GM21515 (cell line): ENCODE measurements at regions not wholly inside any gene's neighbourhood (a gene's known extent, or its start where the extent isn't known, plus 50 kb on each side); places are given as distances from the start of the nearest gene placed in this dataset.

Experiments used
- ATAC-seq: cut with Tn5 transposase; IDR thresholded peaks from one replicate; pipeline ENCODE4 v1.9.1; 2021; ENCODE audit not compliant: unreplicated experiment

DNA sequence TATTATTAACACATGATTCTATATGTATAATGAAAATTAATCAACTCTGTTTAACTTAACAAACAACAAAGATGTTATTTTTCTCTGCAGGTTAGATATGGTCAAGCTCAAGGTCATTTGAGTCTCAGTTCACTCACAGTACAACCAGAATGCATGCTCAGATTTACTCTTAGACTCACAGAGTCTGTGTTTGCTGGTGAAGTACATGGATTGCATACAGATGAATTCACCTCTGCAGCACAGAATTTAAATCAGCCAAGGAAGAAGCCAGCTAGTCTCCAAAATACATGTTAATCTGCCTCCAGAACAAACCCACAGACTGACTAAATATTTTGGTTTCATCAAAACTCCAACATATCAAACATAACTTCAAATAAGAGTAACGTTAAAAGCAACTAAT lies 424.5 kb downstream of the RAD51AP2 start:
- no peak for ATAC-seq

DNA sequence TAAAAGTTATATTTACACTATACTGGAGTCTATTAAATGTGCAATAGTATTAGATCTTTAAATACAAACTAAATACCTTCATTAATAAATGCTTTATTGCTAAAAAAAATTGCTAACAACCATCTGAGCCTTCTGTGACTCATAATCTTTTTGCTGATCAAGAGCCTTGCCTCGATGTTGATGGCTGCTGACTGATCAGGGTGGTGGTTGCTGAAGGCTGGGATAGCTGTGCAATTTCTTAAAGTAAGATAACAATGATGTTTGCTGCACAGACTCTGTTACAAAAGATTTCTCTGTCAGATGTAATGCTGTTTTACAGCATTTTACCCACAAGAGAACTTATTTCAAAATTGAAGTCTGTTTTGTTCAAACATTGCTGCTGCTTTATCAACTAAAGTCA lies 421.4 kb upstream of the CYRIA start:
- ATAC-seq, result no peak

DNA sequence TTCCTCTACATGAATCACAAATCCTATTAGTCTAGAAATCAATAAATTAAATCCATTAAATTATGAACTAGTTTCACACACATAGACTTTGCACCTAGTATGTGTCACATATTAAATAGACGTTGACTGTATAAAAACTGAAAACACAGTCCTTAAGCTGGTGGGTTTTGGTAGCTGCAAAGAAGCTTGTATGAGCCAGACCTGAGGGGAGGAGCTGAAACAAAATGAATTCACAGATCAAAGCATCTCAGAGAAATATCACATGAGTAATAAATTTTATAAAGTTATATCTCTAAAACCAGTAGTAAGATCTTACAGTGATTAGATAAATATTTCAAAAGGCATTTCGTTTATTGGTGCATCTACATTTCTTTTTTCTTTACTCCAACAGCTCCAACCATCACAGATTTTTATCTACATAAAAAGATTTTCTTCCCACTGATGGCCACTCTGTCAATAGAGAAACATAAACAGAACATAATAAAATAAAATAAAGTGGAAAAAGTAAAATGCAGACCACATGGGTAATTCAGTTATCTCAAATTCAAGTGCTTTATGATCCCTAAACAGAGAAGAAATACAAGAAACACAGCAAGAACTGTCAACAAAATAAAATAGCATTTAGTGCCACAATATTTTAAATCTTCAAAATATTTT lies 420.0 kb upstream of the CYRIA start:
- no peak for ATAC-seq

DNA sequence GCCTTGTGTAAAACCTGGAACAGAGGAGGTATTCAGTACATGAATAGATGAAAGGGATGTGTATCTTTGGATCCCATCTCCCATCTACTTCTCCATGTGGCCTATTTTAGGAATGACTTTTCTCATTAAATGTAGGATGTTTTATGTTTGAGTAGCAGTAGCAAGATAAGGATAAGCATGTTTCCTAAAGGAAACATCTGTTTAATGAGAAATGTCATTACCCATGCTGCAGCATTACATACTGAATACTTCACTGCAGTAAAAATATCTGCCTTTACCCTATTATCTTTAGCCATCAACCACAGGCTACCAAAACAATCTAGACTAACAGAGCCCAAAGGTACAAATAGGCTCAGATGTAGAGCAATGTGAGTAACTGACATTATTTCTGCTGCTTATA lies 419.2 kb upstream of the CYRIA start:
- no peak for ATAC-seq

DNA sequence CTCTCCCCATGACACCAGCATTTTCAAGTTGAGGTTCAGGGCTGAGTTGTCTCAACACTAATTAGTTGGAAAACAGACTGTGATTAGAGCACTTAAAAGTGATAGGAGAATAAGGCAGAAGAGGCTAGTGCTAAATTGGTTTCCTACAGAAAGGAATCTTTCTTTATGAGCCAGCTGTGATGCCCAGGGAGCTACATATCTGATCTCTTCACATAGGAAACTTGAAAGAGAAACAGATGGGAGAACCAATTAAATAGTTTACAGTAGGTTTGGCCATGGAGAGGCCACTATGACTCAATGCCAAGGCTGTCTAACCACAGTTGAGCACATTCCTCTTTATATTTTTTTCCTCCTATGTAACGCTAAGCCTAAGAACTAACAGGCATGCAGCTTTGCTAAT lies 418.3 kb upstream of the CYRIA start:
- no peak for ATAC-seq

DNA sequence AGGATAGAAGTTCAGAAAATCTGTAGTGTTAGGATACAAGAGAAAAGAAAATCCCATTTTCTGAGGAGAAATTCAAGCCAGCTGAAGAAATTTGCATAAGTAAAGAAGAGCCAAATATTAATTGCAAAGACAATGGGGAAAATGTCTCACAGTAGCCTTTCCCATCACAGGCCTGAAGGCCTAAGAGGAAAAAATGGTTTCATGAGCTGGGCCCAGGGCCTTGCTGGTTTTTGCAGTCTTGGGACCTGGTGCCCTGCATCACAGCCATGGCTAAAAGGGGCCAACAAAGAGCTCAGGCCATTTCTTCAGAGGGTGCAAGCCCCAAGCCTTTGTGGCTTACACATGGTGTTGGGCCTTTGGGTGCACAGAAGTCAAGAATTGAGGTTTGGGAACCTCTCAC lies 413.6 kb upstream of the CYRIA start:
- no peak for ATAC-seq

DNA sequence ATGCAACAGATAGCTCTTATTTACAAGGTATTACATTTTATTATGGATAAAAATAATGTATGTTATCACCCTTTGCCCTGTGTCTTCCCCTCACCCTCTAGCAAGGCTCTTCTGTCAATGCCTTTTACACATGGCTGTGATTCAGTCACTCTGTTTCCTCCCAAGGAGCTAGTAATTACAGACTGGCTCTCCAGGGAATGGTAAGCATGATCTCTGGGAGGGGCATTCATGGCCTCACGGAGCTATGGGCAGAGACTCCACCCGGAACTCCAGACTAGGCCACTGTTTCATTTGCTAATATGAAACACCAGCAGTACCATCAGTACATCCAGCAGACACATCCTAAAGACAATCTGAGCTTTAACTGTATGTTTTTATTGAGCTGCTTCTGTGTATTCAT lies 410.9 kb upstream of the CYRIA start:
- ATAC-seq, result no peak

DNA sequence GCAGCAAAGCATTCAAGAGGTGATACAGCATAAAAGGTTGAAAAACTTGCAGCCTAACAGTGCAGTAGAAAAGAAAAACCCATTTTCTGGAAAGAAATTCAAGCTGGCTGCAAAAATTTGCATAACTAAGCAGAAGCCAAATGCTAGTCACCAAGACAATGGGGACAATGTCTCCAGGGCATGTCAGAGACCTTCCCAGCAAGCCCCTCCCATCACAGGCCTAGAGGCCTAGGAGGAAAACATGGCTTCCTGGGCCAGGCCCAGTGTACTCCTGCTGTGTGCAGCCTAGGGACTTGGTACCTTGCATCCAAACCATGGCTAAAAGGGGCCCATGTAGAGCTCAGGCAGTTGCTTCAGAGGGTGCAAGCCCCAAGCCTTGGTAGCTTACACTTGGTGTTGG lies 405.1 kb upstream of the CYRIA start:
- ATAC-seq, result no peak

DNA sequence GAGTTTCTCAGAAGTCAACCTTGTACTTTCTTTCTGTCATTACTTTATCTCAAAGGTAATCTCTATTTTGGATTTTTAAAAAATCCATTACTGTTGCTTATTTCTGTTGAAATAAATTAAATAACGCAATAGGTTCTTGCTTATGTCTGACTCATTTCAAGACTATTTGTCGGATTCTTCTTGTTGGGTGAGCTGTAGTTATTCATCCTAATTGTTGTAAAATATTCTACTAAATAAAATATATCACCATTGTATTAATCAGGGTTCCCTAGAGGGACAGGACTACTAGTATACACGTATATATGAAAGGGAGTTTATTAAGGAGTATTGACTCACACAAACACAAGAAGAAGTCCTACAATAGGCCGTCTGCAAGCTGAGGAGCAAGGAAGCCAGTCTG lies 403.9 kb upstream of the CYRIA start:
- no peak for ATAC-seq

DNA sequence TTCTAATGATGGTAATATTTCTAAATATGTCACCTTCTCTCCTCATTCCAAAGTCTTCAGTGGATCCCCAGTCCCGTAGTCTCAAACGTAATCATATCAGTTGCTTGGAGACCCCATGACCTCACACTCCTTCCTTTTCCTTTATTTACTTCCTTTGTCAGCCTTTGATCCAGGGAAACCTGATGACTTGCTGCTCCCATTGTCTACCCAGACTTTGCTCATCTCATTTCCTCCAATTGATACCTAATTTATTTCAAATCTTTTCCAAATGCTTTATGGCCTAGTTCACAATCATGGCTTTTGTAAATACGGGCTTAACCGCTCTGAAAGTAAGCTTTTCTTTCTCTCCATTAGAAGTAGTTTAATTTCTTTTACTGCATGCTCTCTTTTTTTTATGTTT lies 402.4 kb upstream of the CYRIA start:
- ATAC-seq, result no peak

DNA sequence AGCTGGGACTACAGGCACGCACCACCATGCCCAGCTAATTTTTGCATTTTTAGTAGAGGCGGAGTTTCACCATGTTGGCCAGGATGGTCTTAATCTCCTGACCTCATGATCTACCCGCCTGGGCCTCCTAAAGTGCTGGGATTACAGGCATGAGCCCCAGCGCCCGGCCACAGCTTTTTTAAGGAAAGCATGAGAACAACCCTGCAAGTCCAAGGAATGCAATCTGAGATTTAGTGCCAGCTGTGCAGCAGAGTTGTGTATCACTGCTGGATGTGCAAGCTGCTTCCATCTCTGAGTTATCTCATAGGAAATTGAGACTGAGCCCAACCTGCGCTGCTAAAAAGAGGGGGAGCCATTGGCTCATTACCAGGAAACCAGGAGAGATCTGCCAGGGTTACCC lies 399.9 kb upstream of the CYRIA start:
- ATAC-seq, result no peak

DNA sequence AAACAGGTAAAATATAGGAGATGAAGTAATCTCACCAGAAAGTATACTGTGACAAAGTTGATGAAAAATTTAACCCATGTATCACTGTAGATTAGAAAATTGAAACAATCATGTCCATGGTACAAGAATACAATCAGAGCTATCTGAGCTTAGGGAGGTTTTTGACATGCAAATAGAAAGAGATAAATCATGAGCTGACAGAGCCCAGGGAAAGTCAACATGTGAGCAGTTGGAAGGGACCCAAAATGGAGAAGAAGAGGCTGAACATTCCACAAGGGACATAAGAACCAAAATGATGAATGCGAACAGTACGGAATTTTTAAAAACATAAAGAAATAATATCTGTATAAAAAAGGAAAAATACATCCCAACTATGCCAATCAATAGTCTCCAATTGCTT lies 395.4 kb upstream of the CYRIA start:
- no peak for ATAC-seq

DNA sequence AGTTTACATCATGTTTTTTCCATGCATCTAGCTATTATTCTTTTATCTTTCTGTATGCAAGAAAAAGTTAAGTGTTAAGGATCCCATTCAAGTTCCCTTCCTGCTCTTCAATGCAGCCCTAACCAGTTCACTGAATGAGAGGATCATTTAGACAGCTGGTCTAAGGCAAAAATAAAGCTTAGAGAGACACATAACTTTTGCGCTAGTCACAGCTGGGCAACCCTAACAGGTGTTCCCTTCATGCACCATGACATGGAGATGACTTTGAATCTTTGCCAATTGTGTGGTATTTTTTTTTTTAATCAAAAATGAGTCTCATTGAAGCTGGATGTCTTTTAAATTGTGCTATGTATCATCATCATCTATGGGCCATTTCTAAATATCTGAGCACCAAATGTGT lies 393.8 kb upstream of the CYRIA start:
- no peak for ATAC-seq

DNA sequence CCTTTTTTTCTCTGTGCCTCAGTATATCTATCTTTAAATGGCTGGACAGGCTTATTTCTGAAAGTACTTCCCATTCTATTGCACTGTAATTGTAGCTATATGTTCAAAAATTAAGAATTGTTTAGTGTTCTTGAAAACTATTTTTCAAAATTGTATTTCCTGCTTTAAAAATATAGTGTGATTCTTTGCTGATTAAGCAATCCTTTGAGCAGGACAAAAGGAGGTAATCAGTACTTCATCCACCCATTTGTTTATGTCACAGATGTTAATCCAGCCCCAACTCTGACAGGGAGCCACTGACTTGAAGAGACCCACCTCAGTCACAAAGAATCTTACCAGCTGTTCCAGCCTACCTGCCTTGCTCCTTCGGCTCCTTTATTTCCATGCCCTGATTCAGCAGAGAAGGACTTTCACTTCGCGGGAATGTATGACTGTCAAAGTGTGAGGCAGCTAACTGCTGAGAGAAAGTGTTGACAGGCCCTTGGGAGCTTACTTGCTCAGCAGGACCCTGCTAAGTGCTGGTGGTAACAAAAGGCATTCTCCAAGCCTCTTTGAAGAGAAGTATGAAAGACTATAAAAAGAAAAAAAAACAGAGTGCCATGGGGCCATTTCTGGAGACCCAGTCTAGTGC lies 393.3 kb upstream of the CYRIA start:
- ATAC-seq, result no peak

DNA sequence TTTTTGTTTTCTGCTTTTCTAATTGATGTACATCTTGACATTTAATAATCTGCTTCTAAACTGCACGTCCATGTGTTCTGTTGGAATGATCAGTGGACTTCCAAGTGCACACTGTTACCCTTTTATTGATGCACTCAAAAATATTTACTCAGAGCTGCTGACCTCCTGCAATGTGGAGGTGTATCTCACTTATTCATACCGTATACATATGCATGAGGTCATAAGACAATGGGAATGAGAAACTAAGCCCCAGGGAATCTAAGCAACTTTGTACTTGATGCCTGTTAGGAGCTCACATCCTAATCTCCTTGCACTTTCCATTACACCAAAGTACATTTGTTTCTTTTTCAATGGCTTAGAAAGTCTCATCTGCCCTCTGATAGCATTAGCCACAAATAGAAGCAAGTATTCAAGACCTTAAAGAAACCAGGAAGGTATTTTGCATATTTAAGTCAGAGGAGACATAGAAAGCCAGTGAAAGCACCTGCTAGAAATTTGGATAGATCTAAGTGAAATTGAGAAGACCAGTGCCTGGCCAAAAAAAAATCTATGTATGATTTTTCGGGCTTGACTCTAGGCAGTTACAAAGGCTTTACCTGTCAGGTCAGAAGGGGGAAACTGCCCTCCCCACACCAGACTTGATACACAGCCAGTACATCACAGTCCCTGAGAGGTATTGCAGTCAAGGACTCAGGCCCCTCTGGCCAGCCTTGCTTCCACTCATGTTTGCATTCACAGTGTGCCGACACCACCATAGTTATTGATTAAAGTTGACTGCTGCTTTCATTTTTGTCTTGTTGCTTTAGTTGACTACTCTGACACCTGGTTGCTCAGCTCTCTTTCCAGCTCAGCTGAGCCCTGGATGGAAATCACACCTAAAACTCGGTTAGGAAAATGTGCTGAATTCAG lies 391.7 kb upstream of the CYRIA start:
- ATAC-seq, result no peak

DNA sequence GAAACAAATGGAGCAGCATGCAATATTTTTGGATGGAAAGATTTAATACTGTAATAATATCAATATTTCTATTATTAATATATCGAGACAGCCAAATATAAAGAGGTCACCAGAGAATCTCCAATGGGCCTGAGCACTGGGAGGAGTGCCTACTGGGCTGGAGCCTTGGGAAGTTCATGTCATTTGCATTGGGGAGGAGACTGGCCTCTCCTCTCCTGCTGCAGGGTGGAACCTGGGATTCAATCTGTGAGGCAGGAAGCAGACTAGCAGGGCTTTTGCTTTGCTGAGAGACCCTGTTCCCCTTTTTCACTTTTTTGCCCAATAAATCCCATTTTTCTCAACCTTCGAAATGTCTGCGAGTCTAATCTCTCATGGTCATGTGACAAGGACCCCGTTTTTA lies 390.6 kb upstream of the CYRIA start:
- no peak for ATAC-seq

DNA sequence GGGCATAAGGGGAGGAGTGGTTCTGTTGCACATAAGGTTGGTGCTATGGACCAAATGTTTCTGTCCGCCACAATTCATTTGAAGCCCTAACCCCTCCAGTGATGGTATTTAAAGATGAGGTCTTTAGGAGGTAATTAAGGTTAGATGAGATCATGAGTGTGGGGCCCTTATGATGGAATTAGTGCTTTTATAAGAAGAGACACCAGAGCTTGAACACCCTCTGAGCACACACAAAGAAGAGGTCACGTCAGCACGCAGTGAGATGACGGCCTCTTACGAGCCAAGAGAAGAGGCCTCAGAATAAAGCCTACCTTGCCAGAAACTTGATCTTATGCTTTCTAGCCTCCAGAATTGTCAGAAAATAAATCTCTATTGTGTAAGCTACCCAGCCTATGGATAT lies 386.4 kb upstream of the CYRIA start:
- no peak for ATAC-seq

DNA sequence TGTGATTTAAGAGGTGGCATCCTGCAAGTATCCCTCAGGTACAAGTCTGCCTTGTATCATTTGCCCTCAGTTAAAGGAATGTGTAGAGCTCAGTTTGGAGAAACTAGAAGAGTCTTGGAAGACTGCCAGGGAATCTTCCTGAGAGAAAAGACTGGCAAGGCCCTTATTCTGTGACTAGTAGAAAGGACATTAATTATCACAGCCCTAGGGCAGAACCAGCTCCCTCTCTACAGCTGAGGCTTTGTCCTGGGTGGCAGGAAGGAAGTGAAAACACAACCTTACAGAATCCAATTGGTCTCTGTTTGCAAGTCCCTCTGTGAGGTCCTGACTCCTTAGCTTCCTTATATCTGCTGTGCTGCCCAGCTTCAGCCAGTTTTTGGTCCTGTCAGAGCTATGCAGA lies 385.9 kb upstream of the CYRIA start:
- ATAC-seq, result no peak

DNA sequence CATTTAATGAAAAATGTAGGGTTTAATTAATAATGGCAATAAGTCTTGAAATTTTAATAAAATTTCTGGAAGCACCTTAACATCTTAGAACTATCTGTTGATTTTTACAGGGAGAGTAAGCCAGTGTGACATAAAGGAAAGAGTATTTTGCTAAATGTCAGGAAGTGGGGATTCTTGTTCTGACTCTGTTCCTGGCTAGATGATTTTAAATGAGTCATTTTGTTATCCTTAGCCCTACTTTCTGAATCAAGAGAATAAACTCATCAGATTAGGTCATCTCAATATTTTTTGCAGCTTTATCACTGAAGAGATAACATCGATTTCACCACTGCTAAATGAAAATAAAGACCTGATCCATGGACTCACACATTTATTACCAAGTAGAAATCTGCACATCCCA lies 377.5 kb upstream of the CYRIA start:
- ATAC-seq, result no peak

DNA sequence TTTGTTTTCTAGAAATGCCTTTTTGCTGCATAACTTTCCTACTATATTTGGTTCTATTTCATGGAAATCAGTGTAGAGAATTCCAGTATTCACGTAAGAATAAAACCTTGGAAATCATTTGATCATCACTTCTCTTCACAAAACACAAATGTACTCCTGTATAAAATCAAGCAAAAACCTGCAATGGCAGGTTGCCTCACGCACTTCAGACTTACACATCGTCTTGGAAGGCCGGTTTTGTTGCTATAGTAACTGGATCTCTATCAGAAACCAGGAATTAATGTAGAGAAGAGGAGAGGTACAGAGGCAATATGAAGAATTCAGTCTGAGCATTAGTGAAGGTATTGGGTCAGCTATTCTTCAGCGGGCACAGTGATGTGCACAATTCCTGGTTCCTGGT lies 370.7 kb upstream of the CYRIA start:
- ATAC-seq, result no peak

DNA sequence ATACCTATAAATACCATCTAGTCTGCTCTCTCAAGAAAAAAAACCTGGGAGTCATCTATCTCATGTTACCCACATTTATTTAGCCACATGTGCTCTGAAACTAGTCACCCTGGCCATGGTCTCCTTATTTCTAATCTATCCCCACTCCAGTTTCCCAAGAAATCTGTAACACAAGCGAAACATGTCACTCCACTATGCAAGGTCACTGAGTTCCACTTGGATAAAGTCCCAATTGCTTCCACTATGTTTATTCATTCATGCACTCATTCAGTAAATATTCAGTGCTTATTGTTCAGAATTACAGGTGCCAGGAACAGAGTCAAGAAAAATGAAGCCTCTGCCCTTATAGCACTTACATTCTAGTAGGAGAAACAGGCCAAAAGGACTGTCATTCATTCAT lies 369.4 kb upstream of the CYRIA start:
- no peak for ATAC-seq

DNA sequence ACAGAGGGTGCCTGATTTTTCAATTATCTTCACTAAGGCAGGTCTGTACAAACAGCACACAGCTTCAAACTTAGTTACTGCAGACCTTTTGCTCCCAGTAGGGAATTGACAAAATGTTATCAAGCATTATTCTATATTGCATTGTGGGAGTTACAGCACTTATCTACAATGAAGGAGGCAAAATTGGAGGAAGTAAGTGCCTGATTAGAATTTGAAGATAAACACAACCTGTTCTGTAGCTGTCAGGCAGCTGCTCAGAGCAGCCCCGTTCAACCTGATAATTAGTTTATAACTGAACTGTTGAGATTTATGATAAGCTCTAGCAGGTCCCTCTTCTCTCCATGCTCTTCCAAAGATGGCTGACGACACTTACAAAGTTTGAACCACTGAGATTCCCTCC lies 364.4 kb upstream of the CYRIA start:
- no peak for ATAC-seq
